ENCODE measurements at regions not wholly inside any gene's neighbourhood (a gene's known extent, or its start where the extent isn't known, plus 50 kb on each side); places are given as distances from the start of the nearest gene placed in this dataset.

GRCh38 chr9:129375845-129376244 is 197.8 kb upstream of the IER5L start:
- TF ChIP-seq POLR2AphosphoS5 (IDR thresholded peaks at IDR 0.05; ENCODE audit: borderline replicate concordance, low read depth, low read length) (no peak), EZH2 (IDR thresholded peaks at IDR 0.05) (no peak)
